Spleen (tissue), 11 donors: ENCODE measurements at regions not wholly inside any gene's neighbourhood (a gene's known extent, or its start where the extent isn't known, plus 50 kb on each side); places are given as distances from the start of the nearest gene placed in this dataset.
A peak's percentile ranks its signal among the peaks of the same experiment; 100 is the strongest.

Source experiments
- DNase-seq: peaks from one replicate; pipeline ENCODE4 v3.0.0-alpha.2; 2020
- H3K27ac ChIP-seq, 8 donors: fragments of 200-600 bp; sonication (generic) in 7 of 8; 1 replicate in 4 of 8; 2 replicates in 4 of 8; pipeline versions ENCODE4 v1.5.0 to v1.8.0; 2016 to 2021; ENCODE audit warnings: inconsistent platforms in 4 of 8, mild to moderate bottlenecking in 4 of 8, moderate library complexity in 1 of 8
- H3K27me3 ChIP-seq, 7 donors: fragments of 200-600 bp; sonication (generic) in 6 of 7; replicated peaks in 1 of 7; 1 replicate in 4 of 7; 2 replicates in 3 of 7; pipeline versions ENCODE4 v1.5.0 to v1.8.0; 2016 to 2021; ENCODE audit warnings: inconsistent platforms in 3 of 7, mild to moderate bottlenecking in 1 of 7
- H3K36me3 ChIP-seq, 6 donors: fragments of 200-600 bp; sonication (generic) in 5 of 6; 1 replicate in 4 of 6; 2 replicates in 2 of 6; pipeline versions ENCODE4 v1.5.0 to v1.8.0; 2016 to 2021; ENCODE audit warnings: inconsistent platforms in 2 of 6
- H3K4me1 ChIP-seq, 6 donors: fragments of 200-600 bp; sonication (generic) in 5 of 6; 1 replicate in 3 of 6; 2 replicates in 3 of 6; pipeline versions ENCODE4 v1.5.0 to v1.8.0; 2016 to 2021; ENCODE audit warnings: inconsistent platforms in 3 of 6
- H3K4me3 ChIP-seq, 8 donors: fragments of 200-600 bp; sonication (generic) in 7 of 8; 1 replicate in 4 of 8; 2 replicates in 4 of 8; pipeline versions ENCODE4 v1.5.0 to v1.8.0; 2016 to 2021; ENCODE audit warnings: inconsistent platforms in 4 of 8, mild to moderate bottlenecking in 4 of 8, moderate library complexity in 2 of 8
- H3K9me3 ChIP-seq, 8 donors: fragments of 200-600 bp; sonication (generic) in 7 of 8; 1 replicate in 4 of 8; 2 replicates in 4 of 8; pipeline versions ENCODE4 v1.5.0 to v1.8.0; 2016 to 2021; ENCODE audit warnings: inconsistent platforms in 4 of 8
- POLR2A ChIP-seq, 3 donors: fragments of 450-650 bp; IDR thresholded peaks; one replicate each; pipeline ENCODE4 v1.5.1; 2017; ENCODE audit warnings: antibody characterized with exemption in 3 of 3, mild to moderate bottlenecking in 1 of 3
- POLR2AphosphoS5 ChIP-seq, 3 donors: sonication (generic); formaldehyde crosslinking; IDR thresholded peaks; one replicate each; pipeline ENCODE4 v1.5.1; 2017; ENCODE audit warnings: antibody characterized with exemption in 3 of 3
- WGBS, 5 donors: extraction: QIAGEN DNeasy Blood & Tissue Kit in 3 of 5; methylation state at CpG; one replicate each; pipeline versions ENCODE4 v1.1.5 to v1.1.7; 2013 to 2018; 5-methylcytosine and 5-hydroxymethylcytosine counted together
- intact Hi-C: fragments of 100-400 bp; cut with DNase I; formaldehyde crosslinking; loops from one replicate; pipeline ENCODE4 v1.15.0; 2023; ENCODE audit warnings: low total_unique reads
- TF ChIP-seq, protein P1 (sequence below), 11 experiments: fragments of 200-600 bp in 7 of 11; fragments of 450-650 bp in 4 of 11; sonication (generic) in 4 of 11; IDR thresholded peaks in 8 of 11; conservative IDR thresholded peaks in 3 of 11; 1 replicate in 7 of 11; 2 replicates in 4 of 11; pipeline versions ENCODE4 v1.4.0 to v1.8.0; 2016 to 2021; ENCODE audit warnings: antibody characterized with exemption in 11 of 11, inconsistent platforms in 4 of 11, mild to moderate bottlenecking in 1 of 11
- donor health status: healthy with polysubstance abuse.
- donor health status: DM: no; HTN: no; CAD: no; lungs with moderate emphysema.
- donor health status: DM: no; HTN: no; CAD: no.
- donor health status: Bipolar disorder and iron deficiency.
- donor health status: healthy.
- donor health status: DM: no; HTN: no; CAD: no.
- donor health status: DM: yes; HTN: yes; CAD: no.

DNA sequence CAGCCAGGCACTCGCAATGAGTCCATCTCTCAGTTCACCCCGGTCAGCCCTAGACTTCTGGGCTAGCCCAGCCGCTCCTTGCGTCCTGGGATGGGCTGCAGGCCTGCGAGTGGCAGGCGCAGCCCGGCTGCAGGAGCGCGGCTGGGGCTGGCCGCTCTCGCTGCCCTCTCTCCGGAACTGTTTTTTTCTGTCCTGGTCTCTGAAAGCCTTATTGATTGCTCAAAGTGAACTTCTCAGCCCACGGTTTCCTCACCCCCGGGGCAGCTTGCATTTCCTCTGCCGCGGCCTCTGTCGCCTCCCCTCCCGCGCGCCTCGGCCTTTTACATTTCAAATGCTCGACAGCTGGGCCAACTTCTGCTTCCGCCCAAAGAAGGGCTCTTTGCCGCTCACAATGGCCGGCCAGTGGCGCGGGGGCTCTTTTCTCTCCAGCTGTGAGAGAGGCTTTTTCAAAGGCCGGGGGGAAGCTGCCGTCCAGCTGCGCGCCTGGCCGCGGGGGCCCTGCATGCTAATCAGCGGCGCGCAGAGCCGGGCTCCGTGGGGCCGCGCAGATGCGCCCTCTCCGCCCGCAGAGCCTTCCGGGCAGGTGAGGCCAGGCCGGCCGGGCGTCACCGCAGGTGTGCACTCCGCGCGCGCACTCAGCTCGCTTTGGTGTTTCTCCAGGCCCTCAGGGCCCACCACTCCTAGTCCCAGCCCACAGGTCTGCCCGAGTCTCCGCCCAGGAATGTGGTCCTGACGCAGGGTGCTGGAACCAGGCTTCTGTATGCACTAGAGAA, 513.8 kb downstream of the RNF144A start:
- peak overlapping the region; percentile 53 to 88 (median 72) for H3K27ac ChIP-seq
- intact Hi-C loops, result no loop called here
- DNase-seq, result peak; percentile 93
- 2 to 5% (median 5%) methylated on average over 27 to 56 of the region's 56 CpGs for WGBS, 5 donors
- H3K4me1 ChIP-seq, result peaks cover 5 to 57% (median 27%) of the 10 kb centered on the region in 6 donors
- H3K36me3 ChIP-seq, result no peaks in the 10 kb centered on the region
- H3K4me3 ChIP-seq, result peak overlapping the region in 7 of 8 donors; percentile 25 to 68 (median 38)
- H3K9me3 ChIP-seq, result peaks cover 0 to 16% (median 12%) of the 10 kb centered on the region in 8 donors
- peaks cover 0 to 44% (median 0%) of the 10 kb centered on the region in 7 donors for H3K27me3 ChIP-seq
- TF ChIP-seq, protein P1, sequence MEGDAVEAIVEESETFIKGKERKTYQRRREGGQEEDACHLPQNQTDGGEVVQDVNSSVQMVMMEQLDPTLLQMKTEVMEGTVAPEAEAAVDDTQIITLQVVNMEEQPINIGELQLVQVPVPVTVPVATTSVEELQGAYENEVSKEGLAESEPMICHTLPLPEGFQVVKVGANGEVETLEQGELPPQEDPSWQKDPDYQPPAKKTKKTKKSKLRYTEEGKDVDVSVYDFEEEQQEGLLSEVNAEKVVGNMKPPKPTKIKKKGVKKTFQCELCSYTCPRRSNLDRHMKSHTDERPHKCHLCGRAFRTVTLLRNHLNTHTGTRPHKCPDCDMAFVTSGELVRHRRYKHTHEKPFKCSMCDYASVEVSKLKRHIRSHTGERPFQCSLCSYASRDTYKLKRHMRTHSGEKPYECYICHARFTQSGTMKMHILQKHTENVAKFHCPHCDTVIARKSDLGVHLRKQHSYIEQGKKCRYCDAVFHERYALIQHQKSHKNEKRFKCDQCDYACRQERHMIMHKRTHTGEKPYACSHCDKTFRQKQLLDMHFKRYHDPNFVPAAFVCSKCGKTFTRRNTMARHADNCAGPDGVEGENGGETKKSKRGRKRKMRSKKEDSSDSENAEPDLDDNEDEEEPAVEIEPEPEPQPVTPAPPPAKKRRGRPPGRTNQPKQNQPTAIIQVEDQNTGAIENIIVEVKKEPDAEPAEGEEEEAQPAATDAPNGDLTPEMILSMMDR (IDR thresholded peaks at IDR 0.05 in 8 of 11, conservative IDR thresholded peaks at IDR 0.05 in 3 of 11), result no peak
- no peak for TF ChIP-seq POLR2A (IDR thresholded peaks at IDR 0.05)
- peak; percentile 43 to 75 (median 57) for TF ChIP-seq POLR2AphosphoS5 (IDR thresholded peaks at IDR 0.05)

DNA sequence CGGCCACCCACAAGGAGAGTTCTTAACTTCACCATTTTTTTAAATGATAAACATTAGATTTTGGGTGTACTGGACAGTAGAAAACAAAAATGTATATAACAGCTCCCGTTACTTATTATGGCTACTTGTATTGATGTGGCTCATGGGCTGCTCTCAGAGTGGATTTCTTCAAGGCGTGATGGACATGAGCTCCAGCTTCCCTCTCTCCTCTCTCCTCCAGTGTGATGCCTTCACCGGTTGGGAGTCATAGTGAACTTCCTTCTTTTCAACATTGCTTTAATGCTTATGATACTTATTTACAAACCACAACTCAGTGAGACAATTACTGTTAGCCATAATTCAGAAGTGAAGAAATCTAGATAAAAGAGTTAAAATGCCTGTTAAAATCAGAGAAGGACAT, 515.2 kb downstream of the RNF144A start:
- Histone ChIP-seq H3K9me3 (peaks cover 0 to 16% (median 12%) of the 10 kb centered on the region in 8 donors), H3K4me1 (peaks cover 5 to 59% (median 25%) of the 10 kb centered on the region in 6 donors), H3K36me3 (no peaks in the 10 kb centered on the region), H3K27me3 (peaks cover 0 to 39% (median 0%) of the 10 kb centered on the region in 7 donors), H3K27ac (peak overlapping the region in 1 of 8 donors; percentile 88), H3K4me3 (no peak overlapping the region)
- WGBS, 5 donors, result 73 to 79% (median 77%) methylated on average over 4 of the region's 4 CpGs
- no peak for DNase-seq
- intact Hi-C loops, result no loop called here
- TF ChIP-seq POLR2AphosphoS5 (IDR thresholded peaks at IDR 0.05), result no peak
- TF ChIP-seq, protein P1 (IDR thresholded peaks at IDR 0.05 in 8 of 11, conservative IDR thresholded peaks at IDR 0.05 in 3 of 11), result no peak
- no peak for TF ChIP-seq POLR2A (IDR thresholded peaks at IDR 0.05)

DNA sequence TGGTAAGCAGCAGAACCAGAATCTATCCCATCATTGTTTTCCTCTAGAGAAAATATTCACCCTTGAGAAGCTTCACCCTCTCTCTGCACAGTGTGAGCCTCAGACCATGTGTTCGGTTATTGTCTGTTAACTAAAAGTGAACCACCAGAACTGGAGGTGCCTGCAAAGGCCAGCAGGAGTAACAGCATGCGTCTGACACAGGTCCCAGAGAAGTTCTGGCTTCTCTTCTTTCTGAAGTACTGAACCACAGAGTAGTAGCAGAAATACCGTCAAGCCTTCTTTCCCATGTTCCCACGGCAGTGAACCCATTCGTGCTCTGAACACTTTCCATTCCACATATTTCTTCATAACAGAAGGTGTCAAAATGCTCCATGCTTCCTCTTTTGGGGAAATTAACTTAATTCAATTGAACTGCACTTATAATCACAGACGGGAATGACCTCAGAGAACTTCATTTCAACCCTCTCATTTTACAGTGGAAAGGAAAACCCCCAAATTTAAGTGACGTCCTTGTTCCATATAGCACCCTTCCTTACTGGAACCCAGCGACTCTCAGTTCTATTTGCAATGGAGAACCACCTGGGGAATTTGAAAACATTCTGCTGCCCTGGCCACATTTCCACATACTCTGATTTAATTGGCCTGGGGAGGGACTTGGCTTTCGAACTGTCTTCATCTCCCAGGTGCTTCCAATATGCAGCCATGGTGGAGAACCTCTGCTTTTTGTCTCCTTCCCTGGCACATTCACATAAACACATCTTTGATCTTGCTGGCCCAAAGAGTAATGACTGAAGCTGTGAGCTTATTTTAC, 519.1 kb downstream of the RNF144A start:
- no peaks in the 10 kb centered on the region for H3K36me3 ChIP-seq
- intact Hi-C loops, result no loop called here
- WGBS, 5 donors, result 64 to 79% (median 69%) methylated on average over 9 of the region's 9 CpGs
- H3K4me3 ChIP-seq, result no peak overlapping the region
- H3K4me1 ChIP-seq, result peaks cover 0 to 34% (median 7%) of the 10 kb centered on the region in 6 donors
- peak overlapping the region in 4 of 8 donors; percentile 58 to 73 (median 62) for H3K27ac ChIP-seq
- H3K27me3 ChIP-seq, result peaks cover 0 to 6% (median 0%) of the 10 kb centered on the region in 7 donors
- no peak for DNase-seq
- H3K9me3 ChIP-seq, result peaks cover 0 to 16% (median 12%) of the 10 kb centered on the region in 8 donors
- TF ChIP-seq POLR2AphosphoS5 (IDR thresholded peaks at IDR 0.05) (no peak), POLR2A (IDR thresholded peaks at IDR 0.05) (no peak)
- TF ChIP-seq, protein P1 (IDR thresholded peaks at IDR 0.05 in 8 of 11, conservative IDR thresholded peaks at IDR 0.05 in 3 of 11), result no peak

DNA sequence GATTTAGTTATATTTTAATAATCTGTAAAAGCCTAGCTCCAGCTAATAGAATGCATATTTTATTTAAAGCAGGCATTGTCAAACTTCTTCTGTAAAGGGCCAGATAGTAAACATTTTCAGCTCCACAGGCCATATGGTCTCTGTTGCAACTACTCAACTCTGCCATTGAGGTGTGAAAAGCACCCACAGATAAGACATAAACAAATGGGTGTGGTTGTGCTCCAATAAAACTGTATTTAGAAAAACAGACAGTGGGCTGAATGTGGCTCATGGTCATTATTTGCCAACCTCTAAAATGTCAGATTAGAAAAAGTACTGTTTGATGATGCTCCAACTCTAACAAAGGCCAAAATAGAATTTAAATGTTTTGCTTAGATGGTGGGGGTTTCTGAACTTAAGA, 519.9 kb downstream of the RNF144A start:
- Histone ChIP-seq H3K9me3 (peaks cover 0 to 16% (median 12%) of the 10 kb centered on the region in 8 donors), H3K27ac (peak overlapping the region in 6 of 8 donors; percentile 7 to 73 (median 60)), H3K27me3 (no peaks in the 10 kb centered on the region), H3K36me3 (no peaks in the 10 kb centered on the region), H3K4me1 (peaks cover 0 to 26% (median 5%) of the 10 kb centered on the region in 6 donors), H3K4me3 (no peak overlapping the region)
- DNase-seq, result no peak
- TF ChIP-seq POLR2A (IDR thresholded peaks at IDR 0.05) (no peak), POLR2AphosphoS5 (IDR thresholded peaks at IDR 0.05) (no peak)
- TF ChIP-seq, protein P1 (IDR thresholded peaks at IDR 0.05 in 8 of 11, conservative IDR thresholded peaks at IDR 0.05 in 3 of 11), result no peak
- intact Hi-C loops, result no loop called here
